Spleen (tissue), 11 donors: ENCODE measurements at regions not wholly inside any gene's neighbourhood (a gene's known extent, or its start where the extent isn't known, plus 50 kb on each side); places are given as distances from the start of the nearest gene placed in this dataset.

Experiments
- DNase-seq: peaks from one replicate; pipeline ENCODE4 v3.0.0-alpha.2; 2020
- H3K27ac ChIP-seq, 8 donors: fragments of 200-600 bp; sonication (generic) in 7 of 8; 1 replicate in 4 of 8; 2 replicates in 4 of 8; pipeline versions ENCODE4 v1.5.0 to v1.8.0; 2016 to 2021; ENCODE audit warnings: inconsistent platforms in 4 of 8, mild to moderate bottlenecking in 4 of 8, moderate library complexity in 1 of 8
- H3K27me3 ChIP-seq, 7 donors: fragments of 200-600 bp; sonication (generic) in 6 of 7; replicated peaks in 1 of 7; 1 replicate in 4 of 7; 2 replicates in 3 of 7; pipeline versions ENCODE4 v1.5.0 to v1.8.0; 2016 to 2021; ENCODE audit warnings: inconsistent platforms in 3 of 7, mild to moderate bottlenecking in 1 of 7
- H3K36me3 ChIP-seq, 6 donors: fragments of 200-600 bp; sonication (generic) in 5 of 6; 1 replicate in 4 of 6; 2 replicates in 2 of 6; pipeline versions ENCODE4 v1.5.0 to v1.8.0; 2016 to 2021; ENCODE audit warnings: inconsistent platforms in 2 of 6
- H3K4me1 ChIP-seq, 6 donors: fragments of 200-600 bp; sonication (generic) in 5 of 6; 1 replicate in 3 of 6; 2 replicates in 3 of 6; pipeline versions ENCODE4 v1.5.0 to v1.8.0; 2016 to 2021; ENCODE audit warnings: inconsistent platforms in 3 of 6
- H3K4me3 ChIP-seq, 8 donors: fragments of 200-600 bp; sonication (generic) in 7 of 8; 1 replicate in 4 of 8; 2 replicates in 4 of 8; pipeline versions ENCODE4 v1.5.0 to v1.8.0; 2016 to 2021; ENCODE audit warnings: inconsistent platforms in 4 of 8, mild to moderate bottlenecking in 4 of 8, moderate library complexity in 2 of 8
- H3K9me3 ChIP-seq, 8 donors: fragments of 200-600 bp; sonication (generic) in 7 of 8; 1 replicate in 4 of 8; 2 replicates in 4 of 8; pipeline versions ENCODE4 v1.5.0 to v1.8.0; 2016 to 2021; ENCODE audit warnings: inconsistent platforms in 4 of 8
- POLR2A ChIP-seq, 3 donors: fragments of 450-650 bp; IDR thresholded peaks; one replicate each; pipeline ENCODE4 v1.5.1; 2017; ENCODE audit warnings: antibody characterized with exemption in 3 of 3, mild to moderate bottlenecking in 1 of 3
- POLR2AphosphoS5 ChIP-seq, 3 donors: sonication (generic); formaldehyde crosslinking; IDR thresholded peaks; one replicate each; pipeline ENCODE4 v1.5.1; 2017; ENCODE audit warnings: antibody characterized with exemption in 3 of 3
- WGBS, 5 donors: extraction: QIAGEN DNeasy Blood & Tissue Kit in 3 of 5; methylation state at CpG; one replicate each; pipeline versions ENCODE4 v1.1.5 to v1.1.7; 2013 to 2018; 5-methylcytosine and 5-hydroxymethylcytosine counted together
- intact Hi-C: fragments of 100-400 bp; cut with DNase I; formaldehyde crosslinking; loops from one replicate; pipeline ENCODE4 v1.15.0; 2023; ENCODE audit warnings: low total_unique reads
- TF ChIP-seq, protein P1 (sequence below), 11 experiments: fragments of 200-600 bp in 7 of 11; fragments of 450-650 bp in 4 of 11; sonication (generic) in 4 of 11; IDR thresholded peaks in 8 of 11; conservative IDR thresholded peaks in 3 of 11; 1 replicate in 7 of 11; 2 replicates in 4 of 11; pipeline versions ENCODE4 v1.4.0 to v1.8.0; 2016 to 2021; ENCODE audit warnings: antibody characterized with exemption in 11 of 11, inconsistent platforms in 4 of 11, mild to moderate bottlenecking in 1 of 11
- donor health status: healthy with polysubstance abuse.
- donor health status: DM: no; HTN: no; CAD: no; lungs with moderate emphysema.
- donor health status: DM: no; HTN: no; CAD: no.
- donor health status: Bipolar disorder and iron deficiency.
- donor health status: healthy.
- donor health status: DM: no; HTN: no; CAD: no.
- donor health status: DM: yes; HTN: yes; CAD: no.

DNA sequence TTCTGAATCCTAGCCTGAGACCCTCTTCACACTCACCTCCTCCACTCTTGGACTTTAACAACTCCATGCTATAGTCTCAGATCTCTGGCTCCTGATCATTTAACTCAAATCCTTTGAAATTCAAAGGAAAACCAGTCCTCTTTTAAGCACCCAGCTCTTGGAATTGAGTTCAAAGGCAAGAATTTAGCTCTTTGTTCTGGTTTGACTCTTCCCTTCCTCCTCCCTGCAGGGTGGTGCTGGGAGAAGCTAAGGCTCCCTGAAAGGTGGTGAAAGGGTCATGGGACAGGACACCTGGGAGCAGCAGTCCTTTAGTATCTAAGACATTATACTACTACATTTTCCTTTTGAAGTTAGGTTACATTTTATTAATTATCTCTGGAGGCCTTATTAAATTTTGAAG, 259.4 kb downstream of the CCSER2 start:
- no peaks in the 10 kb centered on the region for H3K36me3 ChIP-seq
- no peak overlapping the region for H3K27ac ChIP-seq
- intact Hi-C loops: no loop called here
- no peak for DNase-seq
- peaks cover 0 to 15% (median 0%) of the 10 kb centered on the region in 7 donors for H3K27me3 ChIP-seq
- no peaks in the 10 kb centered on the region for H3K9me3 ChIP-seq
- H3K4me1 ChIP-seq: no peaks in the 10 kb centered on the region
- TF ChIP-seq, protein P1, sequence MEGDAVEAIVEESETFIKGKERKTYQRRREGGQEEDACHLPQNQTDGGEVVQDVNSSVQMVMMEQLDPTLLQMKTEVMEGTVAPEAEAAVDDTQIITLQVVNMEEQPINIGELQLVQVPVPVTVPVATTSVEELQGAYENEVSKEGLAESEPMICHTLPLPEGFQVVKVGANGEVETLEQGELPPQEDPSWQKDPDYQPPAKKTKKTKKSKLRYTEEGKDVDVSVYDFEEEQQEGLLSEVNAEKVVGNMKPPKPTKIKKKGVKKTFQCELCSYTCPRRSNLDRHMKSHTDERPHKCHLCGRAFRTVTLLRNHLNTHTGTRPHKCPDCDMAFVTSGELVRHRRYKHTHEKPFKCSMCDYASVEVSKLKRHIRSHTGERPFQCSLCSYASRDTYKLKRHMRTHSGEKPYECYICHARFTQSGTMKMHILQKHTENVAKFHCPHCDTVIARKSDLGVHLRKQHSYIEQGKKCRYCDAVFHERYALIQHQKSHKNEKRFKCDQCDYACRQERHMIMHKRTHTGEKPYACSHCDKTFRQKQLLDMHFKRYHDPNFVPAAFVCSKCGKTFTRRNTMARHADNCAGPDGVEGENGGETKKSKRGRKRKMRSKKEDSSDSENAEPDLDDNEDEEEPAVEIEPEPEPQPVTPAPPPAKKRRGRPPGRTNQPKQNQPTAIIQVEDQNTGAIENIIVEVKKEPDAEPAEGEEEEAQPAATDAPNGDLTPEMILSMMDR (IDR thresholded peaks at IDR 0.05 in 8 of 11, conservative IDR thresholded peaks at IDR 0.05 in 3 of 11): no peak
- TF ChIP-seq POLR2AphosphoS5 (IDR thresholded peaks at IDR 0.05): no peak
- no peak for TF ChIP-seq POLR2A (IDR thresholded peaks at IDR 0.05)
- no peak overlapping the region for H3K4me3 ChIP-seq

DNA sequence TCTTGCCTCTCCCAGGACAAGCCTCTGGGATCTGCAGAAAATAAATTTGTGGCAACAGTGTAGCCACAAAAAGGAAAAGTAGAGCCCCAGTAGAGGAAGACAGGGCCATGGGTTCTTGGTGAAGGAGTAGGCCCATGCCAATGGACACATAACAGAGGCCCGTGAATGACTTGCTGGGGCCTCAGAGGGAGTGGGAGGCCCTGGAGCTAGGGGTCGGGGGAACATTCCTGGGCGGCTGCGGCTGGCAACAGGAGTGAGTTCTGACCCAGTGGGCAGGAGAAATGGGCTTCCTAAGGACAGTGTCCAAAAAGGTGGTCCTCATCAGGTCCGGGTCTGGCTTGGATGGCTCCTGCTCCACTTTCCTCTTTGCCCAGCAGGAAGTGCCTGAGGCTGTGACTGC, 260.0 kb downstream of the CCSER2 start:
- 72 to 88% (median 86%) methylated on average over 5 of the region's 5 CpGs for WGBS, 5 donors
- H3K27ac ChIP-seq: no peak overlapping the region
- H3K4me3 ChIP-seq: no peak overlapping the region
- H3K4me1 ChIP-seq: no peaks in the 10 kb centered on the region
- intact Hi-C loops: no loop called here
- H3K9me3 ChIP-seq: no peaks in the 10 kb centered on the region
- H3K27me3 ChIP-seq: peaks cover 0 to 15% (median 0%) of the 10 kb centered on the region in 7 donors
- TF ChIP-seq, protein P1 (IDR thresholded peaks at IDR 0.05 in 8 of 11, conservative IDR thresholded peaks at IDR 0.05 in 3 of 11): no peak
- TF ChIP-seq POLR2AphosphoS5 (IDR thresholded peaks at IDR 0.05): no peak
- TF ChIP-seq POLR2A (IDR thresholded peaks at IDR 0.05): no peak
- no peak for DNase-seq
- no peaks in the 10 kb centered on the region for H3K36me3 ChIP-seq

DNA sequence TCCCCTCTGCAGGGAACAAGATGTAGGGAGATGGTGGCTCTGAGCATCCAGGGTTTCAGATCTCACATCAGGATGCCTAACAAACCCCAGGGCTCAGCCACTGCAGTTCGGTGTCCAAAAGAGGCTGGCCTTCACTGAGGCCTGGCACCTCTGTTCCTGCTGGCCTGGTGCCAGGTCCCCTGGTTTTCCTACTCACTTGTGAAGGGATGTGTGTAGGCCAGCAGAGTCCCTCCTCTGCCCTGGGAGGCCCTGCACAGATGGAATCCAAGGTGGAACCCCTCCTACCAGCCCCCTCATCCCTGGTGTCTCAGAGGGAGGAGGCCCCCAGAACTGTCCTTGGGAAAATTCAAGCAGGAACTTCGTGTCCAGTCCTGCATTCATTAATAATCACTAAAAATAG, 260.6 kb downstream of the CCSER2 start:
- Histone ChIP-seq H3K9me3 (no peaks in the 10 kb centered on the region), H3K4me1 (no peaks in the 10 kb centered on the region), H3K27ac (no peak overlapping the region), H3K27me3 (peaks cover 0 to 16% (median 0%) of the 10 kb centered on the region in 7 donors), H3K36me3 (no peaks in the 10 kb centered on the region), H3K4me3 (no peak overlapping the region)
- DNase-seq: peak; percentile 51
- TF ChIP-seq, protein P1 (IDR thresholded peaks at IDR 0.05 in 8 of 11, conservative IDR thresholded peaks at IDR 0.05 in 3 of 11): no peak
- TF ChIP-seq POLR2AphosphoS5 (IDR thresholded peaks at IDR 0.05) (no peak), POLR2A (IDR thresholded peaks at IDR 0.05) (no peak)
- intact Hi-C loops: no loop called here
- 48 to 58% (median 56%) methylated on average over 2 of the region's 2 CpGs for WGBS, 5 donors

DNA sequence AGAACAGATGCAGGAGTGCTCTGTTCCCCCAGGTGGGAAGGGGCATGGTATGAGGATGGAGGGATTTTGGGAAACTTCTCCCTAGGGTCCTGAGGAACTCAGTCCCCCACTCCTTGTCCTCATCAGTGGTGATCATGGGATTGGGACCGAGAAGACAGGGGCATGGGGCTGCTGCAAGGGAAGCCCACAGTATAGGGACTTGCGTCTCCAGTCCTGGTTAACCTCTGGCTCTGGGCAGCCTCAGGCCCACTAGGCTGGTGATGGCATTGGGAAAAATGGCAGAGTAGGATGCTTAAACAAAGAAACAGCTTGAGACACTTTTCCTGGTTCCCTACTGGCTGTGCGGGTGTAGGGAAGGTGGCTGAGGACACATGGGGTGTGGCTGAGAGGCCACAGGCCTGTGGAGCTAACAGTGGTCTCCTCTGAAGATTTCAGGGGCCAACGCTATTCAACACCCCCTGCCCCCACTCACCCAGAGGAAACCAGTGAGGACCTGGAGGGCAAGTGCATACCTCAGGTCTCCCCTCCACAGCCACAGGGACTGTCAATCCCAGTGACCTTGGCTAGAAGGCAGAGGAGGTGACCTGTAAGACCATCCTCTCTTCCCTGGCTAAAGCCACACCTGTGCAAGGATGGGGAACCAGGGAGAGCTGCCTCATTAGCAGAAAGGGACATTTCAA, 261.3 kb downstream of the CCSER2 start:
- intact Hi-C loops: no loop called here
- Histone ChIP-seq H3K4me1 (no peaks in the 10 kb centered on the region), H3K9me3 (no peaks in the 10 kb centered on the region), H3K27me3 (peaks cover 0 to 22% (median 0%) of the 10 kb centered on the region in 7 donors), H3K36me3 (no peaks in the 10 kb centered on the region), H3K27ac (no peak overlapping the region), H3K4me3 (no peak overlapping the region)
- no peak for TF ChIP-seq POLR2A (IDR thresholded peaks at IDR 0.05)
- TF ChIP-seq, protein P1 (IDR thresholded peaks at IDR 0.05 in 8 of 11, conservative IDR thresholded peaks at IDR 0.05 in 3 of 11): no peak
- no peak for TF ChIP-seq POLR2AphosphoS5 (IDR thresholded peaks at IDR 0.05)
- peak; percentile 33 for DNase-seq
- WGBS, 5 donors: 71 to 91% (median 83%) methylated on average over 4 of the region's 4 CpGs
